HG02571 (cell line): ENCODE measurements at regions not wholly inside any gene's neighbourhood (a gene's known extent, or its start where the extent isn't known, plus 50 kb on each side); places are given as distances from the start of the nearest gene placed in this dataset.
"Not testable (repeated sequence)": the region's sequence is repeated elsewhere in the genome, so short reads cannot be mapped to it uniquely, and the experiment has no call there.

ENCODE experiments used
- ATAC-seq: cut with Tn5 transposase; IDR thresholded peaks from one replicate; pipeline ENCODE4 v1.9.1; 2021; ENCODE audit warnings: mild to moderate bottlenecking, moderate library complexity; ENCODE audit not compliant: unreplicated experiment

DNA sequence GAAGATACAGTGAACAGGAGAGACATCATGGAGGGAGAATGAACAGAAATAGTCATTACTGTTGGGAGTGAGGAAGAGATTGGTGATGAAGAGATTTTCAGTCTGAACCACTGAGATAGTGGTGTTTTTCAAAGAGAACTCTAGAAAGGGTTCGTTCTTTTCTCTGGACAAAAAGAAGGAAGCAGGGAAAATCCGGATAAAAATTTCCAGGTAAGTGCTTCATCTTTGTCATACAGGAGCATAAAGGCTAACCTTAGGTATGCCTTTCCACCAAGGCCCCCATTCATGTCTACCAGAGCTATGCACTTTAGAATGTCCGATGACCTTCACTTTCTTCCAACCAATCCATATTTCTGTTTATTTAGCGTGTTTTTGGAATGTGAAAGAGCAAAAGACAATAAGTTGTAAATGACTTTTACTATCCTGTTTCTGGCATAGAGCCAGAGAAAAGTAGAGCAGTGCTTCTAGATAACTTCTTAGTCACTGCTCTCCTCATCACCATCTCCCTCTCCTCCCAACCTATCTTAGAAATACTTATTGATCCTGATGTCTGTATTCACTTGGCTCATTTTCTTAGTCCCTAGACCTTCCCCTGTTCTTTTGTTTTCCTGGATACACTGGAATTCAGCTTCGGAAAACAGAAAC, 116.5 kb downstream of the TTC6 start:
- no peak for ATAC-seq

DNA sequence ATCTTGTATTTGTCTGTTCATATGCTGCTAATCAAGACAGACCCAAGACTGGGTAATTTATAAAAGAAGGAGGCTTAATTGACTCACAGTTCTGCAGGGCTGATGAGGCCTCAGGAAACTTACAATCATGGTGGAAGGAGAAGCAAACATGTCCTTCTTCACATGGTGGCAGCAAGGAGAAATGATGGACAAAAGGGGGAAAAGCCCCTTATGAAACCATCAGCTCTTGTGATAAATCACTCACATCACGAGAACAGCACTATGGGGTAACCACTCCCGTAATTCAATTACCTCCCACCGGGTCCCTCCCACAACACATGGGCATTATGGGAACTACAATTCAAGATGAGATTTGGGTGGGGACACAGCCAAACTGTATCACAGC, 117.0 kb downstream of the TTC6 start:
- ATAC-seq = not testable (repeated sequence)

DNA sequence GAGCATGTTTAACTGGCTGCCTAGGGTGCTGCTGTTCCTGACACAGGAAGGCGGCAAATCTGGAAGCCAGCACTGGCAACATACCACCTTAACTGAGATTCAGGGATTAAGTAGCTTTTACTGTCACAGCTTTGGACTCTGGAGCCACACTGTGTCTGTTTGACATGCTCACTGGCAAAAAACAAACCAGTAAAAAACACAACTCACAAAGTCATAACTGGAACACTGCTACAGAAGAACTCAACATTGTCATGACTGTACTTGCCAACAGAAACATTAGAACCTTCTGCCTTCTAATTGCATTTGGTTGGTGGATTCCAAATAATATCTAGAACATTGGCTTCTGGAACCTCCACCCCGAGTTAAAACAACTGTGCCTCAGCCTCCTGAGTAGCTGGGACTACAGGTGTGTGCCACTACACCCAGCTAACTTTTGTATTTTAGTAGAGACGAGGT, 117.6 kb downstream of the TTC6 start:
- no peak for ATAC-seq

DNA sequence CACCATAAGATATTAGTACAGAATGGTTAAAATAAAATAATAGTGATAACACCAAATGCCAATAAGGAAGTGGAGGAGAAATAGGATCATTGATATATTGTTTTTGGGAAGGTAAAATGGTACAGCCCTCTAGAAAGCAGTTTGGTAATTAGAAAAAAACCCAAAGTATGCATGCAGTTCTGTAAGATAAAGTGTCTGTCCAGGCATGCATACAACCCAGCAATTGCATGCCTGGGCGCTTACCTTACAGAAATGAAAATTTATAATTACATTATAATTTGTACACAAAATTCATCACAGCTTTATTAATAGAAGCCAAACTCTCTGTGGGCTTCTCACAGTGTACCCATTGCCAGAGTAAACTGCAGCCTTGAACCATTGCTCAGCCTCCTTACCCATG, 124.7 kb downstream of the TTC6 start:
- no peak for ATAC-seq

DNA sequence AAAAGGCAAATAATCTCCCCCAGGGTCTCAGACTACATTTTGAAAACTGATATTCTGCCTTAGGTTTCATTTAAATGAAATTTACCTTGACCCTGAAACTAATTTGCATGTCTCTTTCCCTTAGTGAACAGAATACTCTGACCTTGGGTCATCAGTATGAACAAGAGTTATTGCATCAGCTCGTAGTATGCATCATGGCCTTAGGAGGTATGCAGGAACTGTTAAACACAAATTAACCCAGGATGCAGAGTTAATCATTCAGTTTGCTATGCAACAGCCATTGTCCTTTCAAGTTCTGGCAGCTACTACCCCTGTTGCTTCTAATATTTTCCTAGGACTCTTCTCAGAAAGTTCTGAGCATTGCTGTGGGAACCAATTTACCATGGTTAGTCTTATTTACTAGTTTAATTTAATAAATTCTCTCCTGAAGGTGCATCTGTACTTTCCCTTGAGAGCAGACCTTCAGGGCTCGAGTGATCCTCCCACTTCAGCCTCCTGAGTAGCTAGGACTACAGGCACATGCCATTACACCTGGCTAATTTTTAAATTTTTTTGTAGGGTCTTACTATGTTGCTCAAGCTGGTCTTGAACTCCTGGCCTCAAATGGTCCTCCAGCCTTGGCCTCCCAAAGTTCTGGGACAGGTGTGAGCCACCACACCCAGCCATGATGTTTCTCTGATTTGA, 126.7 kb downstream of the TTC6 start:
- no peak for ATAC-seq

DNA sequence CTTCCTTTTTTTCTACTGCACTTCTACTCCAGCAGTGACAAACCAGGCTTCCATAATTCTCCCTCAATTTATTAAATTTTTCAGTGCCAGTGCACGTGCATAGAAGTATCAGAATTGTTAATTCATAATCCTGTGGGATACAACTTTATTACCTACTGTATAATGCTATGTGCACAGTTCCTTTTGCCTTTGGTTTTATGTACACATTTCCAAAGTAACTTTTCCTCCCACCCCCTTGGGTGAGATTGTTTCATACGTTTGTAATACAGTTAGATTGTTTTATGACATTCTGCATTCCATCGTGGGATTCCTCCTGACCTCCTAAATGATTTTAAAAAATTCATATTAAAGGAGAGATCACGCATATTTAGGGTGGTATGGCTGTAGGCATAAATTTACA, 128.1 kb downstream of the TTC6 start:
- no peak for ATAC-seq

DNA sequence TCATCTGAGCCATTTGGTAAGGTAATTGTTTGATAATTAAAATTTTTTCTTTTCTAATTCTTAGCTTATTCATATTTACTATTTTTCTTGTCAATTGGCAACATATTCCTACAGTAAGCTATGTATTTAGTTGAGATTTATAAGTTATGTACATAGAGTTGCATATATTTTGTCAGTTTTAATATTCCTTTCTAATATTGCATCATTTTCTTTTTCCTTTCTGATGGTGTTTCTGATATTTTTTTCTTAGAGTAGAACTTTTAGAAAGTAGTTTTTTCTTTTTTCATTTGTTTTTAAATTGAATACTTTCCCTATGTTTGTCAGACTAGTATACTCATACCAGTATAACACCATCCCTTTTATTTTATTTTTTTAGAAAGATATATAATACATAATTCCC, 131.3 kb downstream of the TTC6 start:
- no peak for ATAC-seq

DNA sequence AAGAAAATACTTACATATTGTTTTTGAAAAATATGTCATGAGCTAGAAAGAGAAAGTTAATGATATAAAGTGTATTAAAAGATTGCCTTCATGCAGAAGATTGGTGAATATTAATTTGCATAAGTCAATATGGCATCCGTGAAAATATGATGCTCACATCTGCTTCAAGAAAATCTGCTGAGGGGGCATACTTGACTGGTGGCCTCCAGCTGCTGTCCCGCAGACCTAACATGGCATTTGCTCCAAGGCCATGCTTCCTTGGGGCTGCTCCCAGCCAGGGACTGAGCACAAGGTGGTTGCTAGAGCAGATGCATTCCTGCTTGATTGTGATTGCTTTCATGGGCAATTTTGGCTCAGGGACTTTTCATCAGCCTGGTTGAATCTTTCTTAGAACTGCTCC, 133.8 kb downstream of the TTC6 start:
- ATAC-seq = no peak

DNA sequence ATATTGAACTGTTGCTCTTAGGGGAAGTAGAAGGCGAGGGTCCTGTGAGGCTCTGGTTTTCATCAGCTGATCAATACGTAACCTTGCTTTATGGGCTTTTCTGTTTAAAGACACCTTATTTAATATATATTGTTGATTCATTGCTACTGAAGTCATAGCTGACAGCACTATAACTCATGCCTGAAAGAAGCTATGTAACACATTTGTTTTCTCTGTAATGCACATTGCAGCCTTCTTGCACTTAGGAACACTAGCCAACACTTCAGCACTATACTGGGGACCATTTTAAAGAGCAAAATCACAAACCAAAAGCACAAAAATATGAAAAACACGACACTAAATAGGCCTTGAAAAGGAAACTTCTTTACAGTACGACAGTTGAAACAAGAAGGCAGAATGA, 135.7 kb downstream of the TTC6 start:
- no peak for ATAC-seq

DNA sequence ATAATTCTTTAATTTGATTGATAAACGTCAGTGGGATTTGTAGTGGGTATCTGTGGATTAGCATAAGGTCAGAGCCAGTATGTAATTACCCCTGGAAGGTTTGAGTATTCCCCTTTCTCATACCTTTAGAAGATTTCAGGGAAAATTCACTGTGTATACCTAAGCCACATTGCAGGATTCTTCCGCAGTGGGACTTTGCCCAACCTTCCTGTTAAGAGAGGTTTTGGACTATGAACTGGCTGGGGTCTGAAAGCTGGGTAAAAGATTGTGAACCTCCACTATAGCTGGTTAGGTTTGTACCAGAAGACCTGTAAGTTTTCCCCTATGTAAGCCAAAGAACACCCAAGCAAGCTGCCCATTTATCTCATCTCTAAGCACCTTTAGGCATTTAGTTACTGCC, 150.2 kb downstream of the TTC6 start:
- ATAC-seq = no peak

DNA sequence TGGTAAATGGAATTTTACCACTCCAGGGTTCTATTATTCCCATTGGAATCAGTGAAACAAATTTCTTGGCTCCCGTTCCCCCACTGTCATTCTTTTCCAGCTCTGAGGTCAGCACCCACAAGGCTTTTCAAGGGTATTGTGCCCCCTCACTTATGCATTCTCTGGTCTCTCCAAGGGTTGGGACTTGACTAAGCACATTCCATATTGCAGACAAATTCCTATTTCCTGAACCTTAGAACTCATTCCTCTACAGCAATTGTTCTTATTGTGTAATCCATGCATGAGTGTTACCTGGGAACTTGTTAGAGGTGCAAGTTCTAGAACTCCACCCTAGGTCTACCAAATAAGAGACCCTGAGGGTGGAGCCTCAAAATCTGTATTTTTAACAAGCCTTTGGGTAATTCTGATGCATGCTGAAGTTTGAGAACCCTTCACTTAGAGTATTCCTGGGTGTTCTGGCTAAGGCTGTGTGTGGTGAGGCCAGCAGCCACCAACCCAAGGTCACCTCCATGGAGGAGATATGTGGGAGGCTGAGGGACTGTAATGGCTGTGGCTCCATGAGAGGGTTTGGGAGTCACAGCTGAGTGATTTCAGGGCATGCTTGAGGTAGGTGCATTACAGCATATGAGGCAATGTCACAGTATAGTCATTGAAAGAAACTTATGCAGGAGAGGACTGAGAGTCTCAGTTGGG, 150.9 kb downstream of the TTC6 start:
- no peak for ATAC-seq

DNA sequence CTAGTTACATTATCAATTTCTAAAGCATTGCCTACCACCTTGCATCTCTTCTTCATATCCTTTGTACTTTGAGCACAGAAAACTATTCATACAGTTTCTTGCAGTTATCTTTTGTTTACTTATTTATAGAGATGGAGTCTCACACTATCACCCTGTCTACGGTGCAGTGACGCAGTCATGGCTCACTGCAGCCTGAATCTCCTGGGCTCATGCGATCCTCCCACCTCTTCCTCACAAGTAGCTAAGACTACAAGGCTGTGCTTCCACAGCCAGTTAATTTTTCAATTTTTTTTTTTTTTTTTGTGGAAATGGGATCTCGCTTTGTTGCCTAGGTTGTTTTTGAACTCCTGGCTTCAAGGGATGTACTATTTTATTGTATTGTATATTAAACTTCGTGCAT, 158.0 kb downstream of the TTC6 start:
- ATAC-seq = no peak

DNA sequence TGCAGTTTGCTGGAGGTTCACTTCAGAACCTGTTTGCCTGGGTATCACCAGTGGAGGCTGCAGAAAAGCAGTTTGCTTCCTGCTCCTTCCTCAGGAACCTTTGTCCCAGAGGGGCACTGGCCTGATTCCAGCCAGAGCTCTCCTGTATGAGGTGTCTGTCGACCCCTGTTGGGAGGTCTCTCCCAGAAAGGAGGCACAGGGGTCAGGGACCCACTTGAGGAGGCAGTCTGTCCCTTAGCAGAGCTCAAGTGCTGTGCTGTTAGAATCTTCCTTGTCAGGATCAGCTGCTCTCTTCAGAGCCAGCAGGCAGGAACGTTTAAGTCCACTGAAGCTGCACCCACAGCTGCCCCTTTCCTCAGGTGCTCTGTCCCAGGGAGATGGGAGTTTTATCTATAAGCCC, 164.8 kb downstream of the TTC6 start:
- not testable (repeated sequence) for ATAC-seq

DNA sequence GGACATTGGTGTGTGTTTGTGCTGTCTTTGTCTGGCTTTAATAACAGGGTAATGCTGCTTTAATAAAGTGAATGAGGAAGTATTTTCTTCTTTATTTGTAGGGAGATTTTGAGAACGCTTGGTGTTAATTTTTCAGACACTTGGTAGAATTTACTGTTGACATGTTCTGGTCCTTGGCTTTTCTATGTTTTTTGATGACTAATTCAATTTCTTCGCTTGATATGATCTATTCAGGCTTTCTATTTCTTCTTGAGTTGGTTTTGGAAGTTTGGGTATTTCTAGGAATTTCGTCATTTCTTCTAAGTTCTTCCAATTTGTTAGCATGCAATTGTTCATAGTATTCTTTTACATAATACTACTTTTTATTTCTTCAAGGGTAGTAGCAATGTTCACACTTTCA, 167.8 kb downstream of the TTC6 start:
- no peak for ATAC-seq

DNA sequence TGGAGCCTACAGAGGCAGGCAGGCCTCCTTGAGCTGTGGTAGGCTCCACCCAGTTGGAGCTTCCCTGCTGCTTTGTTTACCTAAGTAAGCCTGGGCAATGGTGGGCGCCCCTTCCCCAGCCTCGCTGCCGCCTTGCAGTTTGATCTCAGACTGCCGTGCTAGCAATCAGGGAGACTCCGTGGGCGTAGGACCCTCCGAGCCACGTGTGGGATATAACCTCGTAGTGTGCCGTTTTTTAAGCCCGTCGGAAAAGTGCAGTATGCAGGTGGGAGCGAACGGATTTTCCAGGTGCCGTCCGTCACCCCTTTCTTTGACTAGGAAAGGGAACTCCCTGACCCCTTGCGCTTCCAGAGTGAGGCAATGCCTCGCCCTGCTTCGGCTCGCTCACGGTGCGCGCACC, 176.9 kb downstream of the TTC6 start:
- ATAC-seq = not testable (repeated sequence)

DNA sequence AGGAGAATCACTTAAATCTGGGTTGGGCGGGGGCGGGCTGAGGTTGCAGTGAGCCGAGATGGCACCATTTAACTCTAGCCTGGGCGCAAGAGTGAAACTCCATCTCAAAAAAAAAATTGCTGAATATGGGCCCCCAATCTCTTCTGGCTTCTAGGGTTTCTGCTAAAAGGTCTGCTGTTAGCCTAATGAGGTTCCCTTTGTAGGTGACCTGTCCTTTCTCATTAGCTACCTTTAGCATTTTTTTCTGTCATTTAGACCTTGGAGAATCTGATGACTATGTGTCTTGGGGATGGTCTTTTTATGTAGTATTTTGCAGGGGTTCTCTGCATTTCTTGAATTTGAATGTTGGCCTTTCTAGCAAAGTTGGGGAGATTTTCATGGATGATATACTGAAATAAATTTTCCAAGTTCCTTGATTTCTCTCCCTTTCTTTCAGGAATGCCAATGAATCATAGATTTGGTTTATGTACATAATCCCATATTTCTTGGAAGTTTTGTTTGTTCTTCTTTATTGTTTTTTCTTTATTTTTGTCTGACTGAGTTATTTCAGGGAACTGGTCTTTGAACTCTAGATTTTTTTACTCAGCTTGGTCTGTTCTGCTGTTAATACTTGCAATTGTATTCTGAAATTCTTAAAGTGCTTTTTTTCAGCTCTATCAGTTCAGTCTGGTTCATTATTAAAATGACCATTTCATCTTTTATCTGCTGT, 181.5 kb downstream of the TTC6 start:
- no peak for ATAC-seq

DNA sequence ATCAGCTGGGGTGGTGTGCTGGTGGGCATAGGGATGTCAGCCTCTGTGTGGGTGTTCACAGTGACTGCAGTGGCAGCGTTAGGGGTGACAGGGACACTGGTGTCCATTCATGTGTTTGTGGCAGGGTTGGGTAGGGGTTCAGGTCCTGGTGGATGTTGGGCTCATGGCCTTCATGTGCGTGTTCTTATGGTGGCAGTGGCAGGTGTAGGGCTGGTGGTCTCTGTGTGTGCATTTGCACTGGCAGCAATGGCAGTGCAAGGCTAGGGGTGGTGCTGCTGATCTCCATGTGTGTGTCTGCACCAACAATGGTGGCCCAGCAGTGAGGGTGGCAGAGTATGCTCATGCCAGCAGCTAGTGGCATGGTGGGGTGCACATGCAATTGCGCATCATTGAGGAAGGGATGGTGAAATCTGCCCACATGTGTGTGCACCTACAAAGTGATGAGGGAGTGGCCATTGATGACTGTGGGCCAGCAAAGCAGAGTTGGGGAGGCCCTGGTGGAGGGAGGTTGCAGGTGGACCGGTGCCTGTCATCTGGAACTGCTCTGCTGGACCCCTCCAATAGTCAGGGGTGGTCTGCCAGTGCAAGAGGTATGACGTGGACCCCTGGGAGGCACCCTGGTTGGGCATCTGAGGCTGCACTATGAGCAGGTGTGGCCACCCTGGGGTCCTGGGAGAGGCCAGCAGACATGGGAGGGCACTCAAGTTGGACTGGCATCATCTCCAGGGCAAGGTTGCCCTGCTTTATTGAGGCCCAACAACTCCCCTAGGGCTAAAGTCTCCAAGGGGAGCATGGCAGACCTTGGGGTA, 182.9 kb downstream of the TTC6 start:
- ATAC-seq = no peak

DNA sequence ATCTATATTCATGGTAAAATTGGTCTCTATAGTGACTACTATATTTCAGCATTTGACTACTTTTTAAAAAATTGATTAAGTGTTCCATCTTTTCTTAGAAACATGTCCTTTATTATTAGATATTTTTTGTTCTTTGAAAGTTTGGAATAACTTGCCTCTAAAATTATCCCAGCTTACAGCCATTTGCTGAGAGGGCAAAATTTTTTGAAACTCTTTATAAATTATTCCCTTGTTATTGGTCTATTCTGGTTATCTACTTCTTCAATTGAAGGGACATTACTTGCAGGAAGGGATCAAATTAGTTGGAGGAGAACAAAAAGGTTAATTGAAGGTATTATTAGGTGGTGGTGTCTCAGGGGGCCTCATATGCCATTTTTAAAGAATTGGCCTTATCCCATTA, 184.1 kb downstream of the TTC6 start:
- ATAC-seq = no peak

DNA sequence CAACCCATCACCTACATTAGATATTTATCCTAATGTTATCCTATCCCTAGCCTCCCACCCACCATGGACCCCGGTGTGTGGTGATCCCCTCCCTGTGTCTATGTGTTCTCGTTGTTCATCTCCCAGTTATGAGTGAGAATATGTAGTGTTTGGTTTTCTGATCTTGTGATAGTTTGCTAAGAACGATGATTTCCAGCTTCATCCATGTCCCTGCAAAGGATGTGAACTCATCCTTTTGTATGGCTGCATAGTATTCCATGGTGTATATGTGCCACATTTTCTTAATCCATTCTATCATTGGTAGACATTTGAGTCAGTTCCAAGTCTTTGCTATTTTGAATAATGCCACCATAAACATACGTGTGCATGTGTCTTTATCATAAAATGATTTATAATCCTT, 185.3 kb downstream of the TTC6 start:
- ATAC-seq = not testable (repeated sequence)

DNA sequence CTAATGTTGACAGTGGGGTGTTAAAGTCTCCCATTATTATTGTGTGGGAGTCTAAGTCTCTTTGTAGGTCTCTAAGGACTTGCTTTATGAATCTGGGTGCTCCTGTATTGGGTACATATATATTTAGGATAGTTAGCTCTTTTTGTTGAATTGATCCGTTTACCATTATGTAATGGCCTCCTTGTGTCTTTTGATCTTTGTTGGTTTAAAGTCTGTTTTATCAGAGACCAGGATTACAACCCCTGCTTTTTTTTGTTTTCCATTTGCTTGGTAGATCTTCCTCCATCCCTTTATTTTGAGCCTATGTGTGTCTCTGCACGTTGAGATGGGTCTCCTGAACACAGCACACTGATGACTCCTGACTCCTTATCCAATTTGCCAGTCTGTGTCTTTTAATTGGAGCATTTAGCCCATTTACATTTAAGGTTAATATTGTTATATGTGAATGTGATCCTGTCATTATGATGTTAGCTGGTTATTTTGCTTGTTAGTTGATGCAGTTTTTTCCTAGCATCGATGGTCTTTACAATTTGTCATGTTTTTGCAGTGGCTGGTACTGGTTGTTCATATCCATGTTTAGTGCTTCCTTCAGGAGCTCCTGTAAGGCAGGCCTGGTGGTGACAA, 188.9 kb downstream of the TTC6 start:
- ATAC-seq = not testable (repeated sequence)
